Osteoblast (primary cell): ENCODE measurements at regions not wholly inside any gene's neighbourhood (a gene's known extent, or its start where the extent isn't known, plus 50 kb on each side); places are given as distances from the start of the nearest gene placed in this dataset.

ENCODE experiments used
- DNase-seq: peaks from one replicate; pipeline ENCODE4 v3.0.0; 2011; ENCODE audit warnings: low spot score, mixed read lengths; ENCODE audit not compliant: insufficient read length; ENCODE audit errors: missing footprints
- H2AFZ ChIP-seq: 2 replicates; pipeline ENCODE4 v1.6.0; 2011; ENCODE audit warnings: mild to moderate bottlenecking, low read length
- H3K27ac ChIP-seq: 2 replicates; pipeline ENCODE4 v1.5.1; 2011; ENCODE audit warnings: mild to moderate bottlenecking, low read depth, low read length, moderate library complexity
- H3K27me3 ChIP-seq: 2 replicates; pipeline ENCODE4 v1.6.0; 2012; ENCODE audit warnings: mild to moderate bottlenecking, control low read depth, inconsistent platforms, low read length, moderate library complexity; ENCODE audit not compliant: insufficient read depth
- H3K36me3 ChIP-seq: 2 replicates; pipeline ENCODE4 v1.5.1; 2011; ENCODE audit warnings: mild to moderate bottlenecking, low read length, control low read depth, moderate library complexity; ENCODE audit not compliant: insufficient read depth
- H3K4me1 ChIP-seq: 2 replicates; pipeline ENCODE4 v1.5.1; 2011; ENCODE audit warnings: mild to moderate bottlenecking, low read length, control low read depth, moderate library complexity; ENCODE audit not compliant: insufficient read depth
- H3K4me2 ChIP-seq: 2 replicates; pipeline ENCODE4 v1.6.0; 2011; ENCODE audit warnings: mild to moderate bottlenecking, low read length; ENCODE audit not compliant: insufficient read depth
- H3K4me3 ChIP-seq: fragments of 200-600 bp; sonication (generic); 3 replicates; pipeline ENCODE4 v1.5.1; 2012; ENCODE audit warnings: mild to moderate bottlenecking, low read length, inconsistent platforms; ENCODE audit not compliant: insufficient read depth
- H3K79me2 ChIP-seq: 2 replicates; pipeline ENCODE4 v1.6.0; 2012; ENCODE audit warnings: mild to moderate bottlenecking, low read length, control low read depth, inconsistent platforms; ENCODE audit not compliant: insufficient read depth
- H3K9me3 ChIP-seq: 2 replicates; pipeline ENCODE4 v1.5.1; 2011; ENCODE audit warnings: low read depth, low read length, control low read depth
- H4K20me1 ChIP-seq: 2 replicates; pipeline ENCODE4 v1.6.0; 2012; ENCODE audit warnings: mild to moderate bottlenecking, low read length, control low read depth; ENCODE audit not compliant: insufficient read depth
- CTCF ChIP-seq: IDR thresholded peaks from 2 replicates; pipeline ENCODE4 v1.5.1; 2011; ENCODE audit warnings: mild to moderate bottlenecking, low read depth, low read length, moderate library complexity; ENCODE audit errors: extremely low read depth

GRCh38 chr6:6795393-6795792 is 206.9 kb downstream of the LY86 start:
- Histone ChIP-seq H4K20me1 (no peaks in the 10 kb centered on the region), H3K79me2 (no peaks in the 10 kb centered on the region), H3K9me3 (no peaks in the 10 kb centered on the region), H3K27ac (no peak overlapping the region), H2AFZ (no peak overlapping the region), H3K36me3 (no peaks in the 10 kb centered on the region), H3K4me1 (no peaks in the 10 kb centered on the region), H3K4me3 (no peak overlapping the region), H3K4me2 (no peak overlapping the region), H3K27me3 (peaks cover 3% of the 10 kb centered on the region)
- no peak for DNase-seq
- no peak for TF ChIP-seq CTCF

- Histone ChIP-seq H3K27ac (no peak overlapping the region), H3K79me2 (no peaks in the 10 kb centered on the region), H3K36me3 (no peaks in the 10 kb centered on the region), H3K9me3 (no peaks in the 10 kb centered on the region), H3K4me2 (no peak overlapping the region), H3K27me3 (peaks cover 3% of the 10 kb centered on the region), H4K20me1 (no peaks in the 10 kb centered on the region), H2AFZ (no peak overlapping the region), H3K4me1 (no peaks in the 10 kb centered on the region), H3K4me3 (no peak overlapping the region)
- no peak for TF ChIP-seq CTCF
- DNase-seq, result no peak
Observed at GRCh38 chr6:6796818-6797217, 208.3 kb downstream of the LY86 start.

GRCh38 chr6:6798448-6798860 is 209.9 kb downstream of the LY86 start:
- Histone ChIP-seq H2AFZ (no peak overlapping the region), H3K27ac (no peak overlapping the region), H4K20me1 (no peaks in the 10 kb centered on the region), H3K9me3 (no peaks in the 10 kb centered on the region), H3K4me1 (no peaks in the 10 kb centered on the region), H3K4me2 (no peak overlapping the region), H3K27me3 (peaks cover 3% of the 10 kb centered on the region), H3K4me3 (no peak overlapping the region), H3K79me2 (no peaks in the 10 kb centered on the region), H3K36me3 (no peaks in the 10 kb centered on the region)
- DNase-seq, result no peak
- TF ChIP-seq CTCF, result no peak

GRCh38 chr6:6801005-6801335 is 212.4 kb downstream of the LY86 start:
- H2AFZ ChIP-seq, result no peak overlapping the region
- no peaks in the 10 kb centered on the region for H3K9me3 ChIP-seq
- H3K27me3 ChIP-seq, result no peaks in the 10 kb centered on the region
- H3K36me3 ChIP-seq, result no peaks in the 10 kb centered on the region
- TF ChIP-seq CTCF, result no peak
- no peaks in the 10 kb centered on the region for H3K79me2 ChIP-seq
- no peak overlapping the region for H3K27ac ChIP-seq
- no peaks in the 10 kb centered on the region for H4K20me1 ChIP-seq
- no peak overlapping the region for H3K4me3 ChIP-seq
- peak; percentile 74 for DNase-seq
- no peaks in the 10 kb centered on the region for H3K4me1 ChIP-seq
- no peak overlapping the region for H3K4me2 ChIP-seq
